Neural cell (in vitro differentiated cells): ENCODE measurements at regions not wholly inside any gene's neighbourhood (a gene's known extent, or its start where the extent isn't known, plus 50 kb on each side); places are given as distances from the start of the nearest gene placed in this dataset.

Source experiments
- CTCF ChIP-seq: fragments of 450-650 bp; IDR thresholded peaks from 2 replicates; pipeline ENCODE4 v1.5.1; 2014; ENCODE audit warnings: antibody characterized with exemption, mild to moderate bottlenecking, moderate library complexity; ENCODE audit not compliant: poor library complexity, severe bottlenecking
- EP300 ChIP-seq: fragments of 450-650 bp; conservative IDR thresholded peaks from 2 replicates; pipeline ENCODE4 v1.6.1; 2014; ENCODE audit warnings: antibody characterized with exemption, mild to moderate bottlenecking, moderate library complexity; ENCODE audit not compliant: poor library complexity, severe bottlenecking
- POLR2AphosphoS5 ChIP-seq: IDR thresholded peaks from 2 replicates; pipeline ENCODE4 v1.6.1; 2012
- REST ChIP-seq: IDR thresholded peaks from 2 replicates; pipeline ENCODE4 v1.6.1; 2012; ENCODE audit warnings: borderline replicate concordance

- TF ChIP-seq EP300 = no peak
- TF ChIP-seq CTCF = no peak
- TF ChIP-seq REST = no peak
- TF ChIP-seq POLR2AphosphoS5 = no peak
These were observed 470.0 kb downstream of the GASK1B start for GRCh38 chr4:157702831-157703230.
